CD4-positive, alpha-beta T cell (primary cell): ENCODE measurements at regions not wholly inside any gene's neighbourhood (a gene's known extent, or its start where the extent isn't known, plus 50 kb on each side); places are given as distances from the start of the nearest gene placed in this dataset.

Experiments
- ATAC-seq: fragments of 200-7000 bp; cut with Tn5 transposase; one replicate; pipeline ENCODE4 v1.10.0; 2022; ENCODE audit warnings: mild to moderate bottlenecking; ENCODE audit not compliant: poor library complexity
- CTCF ChIA-PET: fragments of 350-600 bp; sonication (Branson Sonifier 250); formaldehyde crosslinking; loops from one replicate; lab custom pipeline; 2021; ENCODE audit warnings: antibody characterized with exemption, inconsistent platforms; lab: Charles Lee
- POLR2A ChIA-PET: fragments of 350-600 bp; sonication (Branson Sonifier 250); formaldehyde crosslinking; loops from one replicate; lab custom pipeline; 2021; ENCODE audit warnings: antibody characterized with exemption, inconsistent platforms; lab: Charles Lee
- DNase-seq, 14 experiments: peaks; one replicate each; pipeline ENCODE4 v3.0.0-alpha.2; 2013 to 2020; ENCODE audit warnings: mixed read lengths in 2 of 14
- H3K27ac ChIP-seq, 2 donors: one replicate each; pipeline versions ENCODE4 v1.5.1 to v1.7.0; 2013; ENCODE audit warnings: low read length in 2 of 2, low read depth in 1 of 2, mild to moderate bottlenecking in 1 of 2
- H3K27me3 ChIP-seq, 2 experiments: 1 replicate in 1 of 2; 2 replicates in 1 of 2; pipeline versions ENCODE4 v1.6.1 to v1.7.0; 2013; ENCODE audit warnings: low read length in 2 of 2, control low read depth in 1 of 2, mild to moderate bottlenecking in 1 of 2, moderate library complexity in 1 of 2; ENCODE audit not compliant: insufficient read depth in 2 of 2, control insufficient read depth in 1 of 2
- H3K36me3 ChIP-seq: one replicate; pipeline ENCODE4 v1.6.1; 2013; ENCODE audit warnings: low read length, control low read depth; ENCODE audit not compliant: insufficient read depth
- H3K4me1 ChIP-seq: one replicate; pipeline ENCODE4 v1.6.1; 2013; ENCODE audit warnings: low read length, control low read depth; ENCODE audit not compliant: insufficient read depth
- H3K4me3 ChIP-seq: one replicate; pipeline ENCODE4 v1.5.1; 2013; ENCODE audit warnings: mild to moderate bottlenecking, low read length, moderate library complexity
- H3K9me3 ChIP-seq, 2 experiments: 1 replicate in 1 of 2; 2 replicates in 1 of 2; pipeline versions ENCODE4 v1.6.1 to v1.7.0; 2013; ENCODE audit warnings: low read length in 2 of 2, mild to moderate bottlenecking in 2 of 2, control low read depth in 1 of 2, moderate library complexity in 1 of 2; ENCODE audit not compliant: control insufficient read depth in 1 of 2, insufficient read depth in 1 of 2
- H3K27ac Mint-ChIP-seq: one replicate; pipeline ENCODE4 v1.8.0; 2020; ENCODE audit warnings: mixed read lengths
- H3K27me3 Mint-ChIP-seq: one replicate; pipeline ENCODE4 v1.8.0; 2021; ENCODE audit warnings: mixed read lengths
- H3K36me3 Mint-ChIP-seq: one replicate; pipeline ENCODE4 v1.8.0; 2021; ENCODE audit warnings: low read depth, mixed read lengths
- H3K4me1 Mint-ChIP-seq: one replicate; pipeline ENCODE4 v1.8.0; 2021; ENCODE audit warnings: low read depth, mixed read lengths
- H3K4me3 Mint-ChIP-seq: one replicate; pipeline ENCODE4 v1.8.0; 2020; ENCODE audit warnings: mild to moderate bottlenecking, mixed read lengths
- H3K9me3 Mint-ChIP-seq: one replicate; pipeline ENCODE4 v1.8.0; 2020; ENCODE audit warnings: mixed read lengths
- intact Hi-C, 2 experiments: fragments of 100-400 bp; cut with DNase I in 1 of 2; cut with micrococcal nuclease in 1 of 2; formaldehyde crosslinking; loops; one replicate each; pipeline versions ENCODE4 v1.15.1 to v1.9.0; 2023 to 2025; cut with DNase I, micrococcal nuclease
- TF ChIP-seq, protein P1 (sequence below): fragments of 200-600 bp; IDR thresholded peaks from one replicate; pipeline ENCODE4 v1.8.0; 2022; ENCODE audit warnings: antibody characterized with exemption, mild to moderate bottlenecking

DNA sequence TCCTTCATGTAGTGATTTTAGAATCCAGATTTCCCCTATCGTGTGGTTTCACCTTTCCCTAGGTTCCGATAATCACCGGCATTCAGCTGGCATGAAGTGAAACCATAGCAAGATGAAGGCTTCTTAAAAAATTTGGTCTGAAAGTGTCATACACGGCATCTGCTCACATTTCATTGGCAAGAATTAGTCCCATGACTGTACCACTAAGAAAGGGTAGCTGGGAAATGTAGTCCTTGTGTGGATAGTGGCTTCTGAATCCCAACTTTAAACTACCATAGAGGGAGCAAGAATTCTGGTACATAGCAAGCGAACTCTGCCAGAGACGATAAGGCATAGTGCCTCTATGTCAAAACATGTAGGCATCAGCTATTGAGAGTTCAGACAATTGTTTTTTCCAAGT, 360.1 kb upstream of the TBX3 start:
- Mint-ChIP-seq H3K9me3 (peaks cover 4% of the 10 kb centered on the region), H3K27ac (no peak overlapping the region), H3K36me3 (no peaks in the 10 kb centered on the region), H3K27me3 (no peaks in the 10 kb centered on the region), H3K4me3 (no peak overlapping the region), H3K4me1 (no peaks in the 10 kb centered on the region)
- CTCF ChIA-PET, result no interaction called here
- intact Hi-C loops, result no loop called here
- Histone ChIP-seq H3K36me3 (no peaks in the 10 kb centered on the region), H3K4me1 (no peaks in the 10 kb centered on the region), H3K27me3 (no peaks in the 10 kb centered on the region), H3K9me3 (peaks cover 0 to 3% of the 10 kb centered on the region in 2 experiments), H3K27ac (no peak overlapping the region), H3K4me3 (no peak overlapping the region)
- ATAC-seq, result no peak
- TF ChIP-seq, protein P1, sequence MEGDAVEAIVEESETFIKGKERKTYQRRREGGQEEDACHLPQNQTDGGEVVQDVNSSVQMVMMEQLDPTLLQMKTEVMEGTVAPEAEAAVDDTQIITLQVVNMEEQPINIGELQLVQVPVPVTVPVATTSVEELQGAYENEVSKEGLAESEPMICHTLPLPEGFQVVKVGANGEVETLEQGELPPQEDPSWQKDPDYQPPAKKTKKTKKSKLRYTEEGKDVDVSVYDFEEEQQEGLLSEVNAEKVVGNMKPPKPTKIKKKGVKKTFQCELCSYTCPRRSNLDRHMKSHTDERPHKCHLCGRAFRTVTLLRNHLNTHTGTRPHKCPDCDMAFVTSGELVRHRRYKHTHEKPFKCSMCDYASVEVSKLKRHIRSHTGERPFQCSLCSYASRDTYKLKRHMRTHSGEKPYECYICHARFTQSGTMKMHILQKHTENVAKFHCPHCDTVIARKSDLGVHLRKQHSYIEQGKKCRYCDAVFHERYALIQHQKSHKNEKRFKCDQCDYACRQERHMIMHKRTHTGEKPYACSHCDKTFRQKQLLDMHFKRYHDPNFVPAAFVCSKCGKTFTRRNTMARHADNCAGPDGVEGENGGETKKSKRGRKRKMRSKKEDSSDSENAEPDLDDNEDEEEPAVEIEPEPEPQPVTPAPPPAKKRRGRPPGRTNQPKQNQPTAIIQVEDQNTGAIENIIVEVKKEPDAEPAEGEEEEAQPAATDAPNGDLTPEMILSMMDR, result no peak
- DNase-seq, result no peak
- POLR2A ChIA-PET, result no interaction called here

DNA sequence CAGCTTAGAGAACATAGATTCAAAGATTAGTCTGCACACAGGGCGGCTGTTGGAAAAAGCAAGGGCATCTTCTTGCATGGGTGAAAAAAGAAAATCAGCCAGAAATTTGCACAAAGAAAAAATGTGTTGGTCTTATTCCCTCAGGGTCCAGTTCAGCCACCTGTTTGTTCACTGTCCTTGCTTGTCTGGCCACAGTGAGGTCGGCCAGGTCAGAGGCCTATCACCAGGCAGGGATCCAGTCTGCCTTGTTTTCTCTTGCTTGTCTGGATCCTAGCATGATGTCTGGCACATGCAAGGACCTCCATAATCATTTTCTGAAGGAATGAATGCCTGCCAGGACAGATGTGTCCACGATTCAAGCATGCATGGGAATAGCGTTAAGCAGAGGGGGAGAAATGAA, 359.1 kb upstream of the TBX3 start:
- intact Hi-C loops, result no loop called here
- Mint-ChIP-seq H3K9me3 (peaks cover 4% of the 10 kb centered on the region), H3K27ac (no peak overlapping the region), H3K36me3 (no peaks in the 10 kb centered on the region), H3K4me3 (no peak overlapping the region), H3K4me1 (no peaks in the 10 kb centered on the region), H3K27me3 (no peaks in the 10 kb centered on the region)
- ChIA-PET POLR2A (no interaction called here), CTCF (no interaction called here)
- DNase-seq (no peak), ATAC-seq (no peak)
- H3K4me1 ChIP-seq, result no peaks in the 10 kb centered on the region
- H3K4me3 ChIP-seq, result no peak overlapping the region
- no peaks in the 10 kb centered on the region for H3K27me3 ChIP-seq
- no peak overlapping the region for H3K27ac ChIP-seq
- no peaks in the 10 kb centered on the region for H3K36me3 ChIP-seq
- peaks cover 0 to 3% of the 10 kb centered on the region in 2 experiments for H3K9me3 ChIP-seq
- TF ChIP-seq, protein P1, result no peak

DNA sequence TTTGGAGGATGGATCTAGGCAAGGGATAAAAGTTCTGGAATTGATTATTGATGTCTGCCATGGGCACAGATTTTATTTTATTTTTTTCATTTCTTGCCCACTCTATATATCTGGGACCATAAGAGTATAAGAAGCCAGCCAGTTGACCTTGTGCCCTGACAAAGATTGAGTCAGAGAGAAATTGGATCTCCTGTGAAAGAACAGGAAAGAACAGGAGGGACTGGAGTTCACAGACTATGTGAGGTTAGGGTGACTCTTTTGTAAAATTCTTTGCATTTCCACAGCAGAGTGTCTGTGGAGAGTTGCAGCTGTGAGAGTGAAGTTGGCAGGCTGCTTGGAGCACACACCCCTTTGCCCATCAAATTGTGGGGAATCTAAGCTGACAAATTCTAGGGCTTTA, 358.4 kb upstream of the TBX3 start:
- H3K27ac Mint-ChIP-seq, result no peak overlapping the region
- no peaks in the 10 kb centered on the region for H3K36me3 ChIP-seq
- no peaks in the 10 kb centered on the region for H3K27me3 ChIP-seq
- peaks cover 4% of the 10 kb centered on the region for H3K9me3 Mint-ChIP-seq
- no peak overlapping the region for H3K4me3 Mint-ChIP-seq
- intact Hi-C loops, result no loop called here
- no peak overlapping the region for H3K27ac ChIP-seq
- POLR2A ChIA-PET, result no interaction called here
- no peak for DNase-seq
- no peaks in the 10 kb centered on the region for H3K36me3 Mint-ChIP-seq
- H3K9me3 ChIP-seq, result peaks cover 0 to 3% of the 10 kb centered on the region in 2 experiments
- H3K4me1 ChIP-seq, result no peaks in the 10 kb centered on the region
- no peak overlapping the region for H3K4me3 ChIP-seq
- TF ChIP-seq, protein P1, result no peak
- no peak for ATAC-seq
- CTCF ChIA-PET, result no interaction called here
- no peaks in the 10 kb centered on the region for H3K4me1 Mint-ChIP-seq
- H3K27me3 Mint-ChIP-seq, result no peaks in the 10 kb centered on the region
